NB4 (cell line): ENCODE measurements at regions not wholly inside any gene's neighbourhood (a gene's known extent, or its start where the extent isn't known, plus 50 kb on each side); places are given as distances from the start of the nearest gene placed in this dataset.

ENCODE experiments used
- CTCF ChIP-seq: IDR thresholded peaks from one replicate; pipeline ENCODE4 v1.5.1; 2012; ENCODE audit warnings: low read depth, low read length
- POLR2A ChIP-seq: IDR thresholded peaks from 2 replicates; pipeline ENCODE4 v1.6.1; 2011; ENCODE audit warnings: mild to moderate bottlenecking; ENCODE audit not compliant: insufficient read length; ENCODE audit errors: extremely low read depth

DNA sequence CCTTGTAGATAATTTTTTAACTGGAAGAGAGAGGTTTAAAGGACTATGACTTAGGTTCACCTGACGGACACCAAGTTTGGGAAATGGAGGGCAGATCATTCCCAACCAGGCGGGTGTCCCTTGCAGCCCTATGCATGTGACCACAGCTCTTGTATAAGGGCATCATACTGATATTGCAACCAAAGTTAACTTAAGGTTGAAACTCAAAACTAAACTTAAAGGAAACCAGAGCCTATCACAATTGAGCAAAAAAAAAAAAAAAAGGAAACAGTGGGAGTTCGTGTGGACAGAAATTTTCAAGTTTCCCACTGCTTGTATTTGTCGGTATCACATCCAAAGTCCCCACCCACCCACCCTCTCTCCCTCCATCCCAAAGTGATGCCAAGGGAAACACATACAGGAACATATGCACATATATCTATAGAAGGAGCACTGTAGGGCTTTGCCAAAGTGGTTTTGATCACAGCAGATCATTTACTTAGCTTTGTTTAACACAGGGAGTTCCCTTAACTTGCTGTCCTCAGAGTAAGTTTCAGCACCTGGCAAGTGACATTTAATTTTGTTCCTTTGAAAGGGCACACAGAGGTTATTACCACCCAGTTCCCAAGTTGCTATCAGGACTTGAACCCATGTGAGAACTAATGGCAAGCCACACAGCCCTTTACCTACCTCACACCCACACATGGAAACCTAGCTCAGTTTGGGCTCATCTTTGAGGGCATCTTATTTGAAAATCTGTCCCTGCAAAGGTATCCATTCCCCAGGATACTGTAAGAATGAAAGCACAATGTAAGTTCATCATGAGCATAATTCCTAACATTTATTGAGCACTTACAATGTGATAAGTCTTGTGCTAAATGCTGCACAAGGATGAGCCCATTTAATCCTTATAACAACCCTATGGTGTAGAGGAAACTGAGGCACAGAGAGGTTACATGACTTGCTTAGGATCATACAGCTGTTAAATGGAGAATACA lies 204.5 kb upstream of the CMC1 start:
- TF ChIP-seq CTCF (no peak), POLR2A (no peak)
